Activated CD4-positive, alpha-beta T cell treated with anti-CD3 and anti-CD28 coated beads, Interleukin-2, amount 50 U/mL, for 48 hours (primary cell): ENCODE measurements at regions not wholly inside any gene's neighbourhood (a gene's known extent, or its start where the extent isn't known, plus 50 kb on each side); places are given as distances from the start of the nearest gene placed in this dataset.
"Not testable (repeated sequence)": the region's sequence is repeated elsewhere in the genome, so short reads cannot be mapped to it uniquely, and the experiment has no call there.

Experiments
- DNase-seq, 2 experiments: peaks; one replicate each; pipeline ENCODE4 v3.0.0-alpha.2; 2020

- no peak for DNase-seq
Observed at GRCh38 chr6:140398076-140398475, 1023.6 kb upstream of the CITED2 start.

DNA sequence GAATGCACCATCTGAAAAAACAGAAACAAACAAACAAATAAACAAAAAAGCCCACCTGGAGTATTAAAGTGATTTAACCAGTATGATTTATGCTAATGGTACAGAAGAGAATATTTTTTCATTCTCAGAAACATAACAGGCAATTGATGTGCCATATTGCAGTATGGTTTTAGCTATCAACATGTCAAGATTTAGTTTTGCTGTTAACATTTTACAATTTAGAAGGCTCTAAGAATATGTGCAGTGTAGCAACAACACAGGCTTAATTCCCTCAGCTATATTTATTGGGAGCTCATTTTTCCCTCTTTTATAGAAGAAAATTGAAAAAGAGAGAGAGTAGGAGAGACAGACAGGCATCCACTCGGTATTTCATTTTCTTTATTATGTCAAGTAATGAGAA lies 1022.7 kb upstream of the CITED2 start:
- DNase-seq = no peak

DNA sequence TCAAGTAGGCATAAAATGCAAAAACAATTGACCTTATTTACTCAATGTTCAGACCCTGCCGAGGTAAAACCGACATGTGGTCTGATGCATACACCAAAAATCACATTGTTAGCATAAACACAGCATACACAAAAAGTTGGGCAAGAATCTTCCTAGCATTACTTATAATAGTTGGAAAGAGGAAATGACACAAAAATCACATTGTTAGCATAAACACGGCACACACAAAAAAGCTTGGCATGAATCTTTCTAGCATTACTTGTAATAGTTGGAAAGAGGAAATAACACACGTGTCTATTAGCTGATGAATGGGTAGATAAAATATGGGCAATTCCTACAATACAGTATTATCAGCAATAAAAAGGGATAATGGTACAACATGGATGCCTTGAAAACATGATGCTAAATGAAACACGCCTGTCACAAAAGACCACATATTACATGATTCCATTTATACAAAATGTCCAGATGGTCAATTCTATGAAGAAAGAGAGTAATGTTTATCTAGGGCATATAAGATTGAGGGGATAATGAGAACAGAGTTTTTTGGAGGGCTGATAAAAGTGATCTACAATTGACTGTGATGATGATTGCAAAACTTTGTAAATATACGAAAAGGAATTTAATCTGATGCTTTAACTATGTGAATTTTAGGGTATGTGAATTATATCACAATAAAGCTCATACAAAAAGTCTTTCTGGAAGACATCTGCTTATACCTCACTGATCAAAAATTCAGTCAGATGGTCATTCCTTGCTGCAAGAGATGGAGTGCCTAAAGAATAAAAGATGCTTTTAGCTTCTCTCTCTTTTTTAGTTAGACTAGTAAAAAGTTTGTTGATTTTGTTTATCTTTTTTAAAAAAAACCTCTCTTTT lies 1019.5 kb upstream of the CITED2 start:
- DNase-seq = no peak

DNA sequence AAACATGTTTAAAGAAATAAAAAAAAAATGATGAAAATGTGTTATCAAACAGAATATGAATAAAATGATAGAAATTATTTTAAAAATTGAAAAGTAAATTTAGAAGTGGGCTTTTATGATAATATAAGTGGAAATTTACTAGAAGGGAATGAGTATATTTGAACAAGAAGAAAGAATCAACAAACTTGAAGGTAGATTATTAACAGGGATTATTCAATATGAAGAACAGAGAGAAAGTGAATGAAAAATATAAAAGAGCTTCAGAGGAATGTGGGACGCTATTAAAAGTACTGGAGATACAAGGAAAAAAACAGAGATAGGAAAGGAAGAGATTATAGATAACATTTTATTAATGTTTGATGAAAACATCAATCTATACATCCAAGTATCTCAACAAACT lies 1014.4 kb upstream of the CITED2 start:
- DNase-seq = no peak

- DNase-seq = no peak
Observed at GRCh38 chr6:140388192-140388802, 1013.8 kb upstream of the CITED2 start.

DNA sequence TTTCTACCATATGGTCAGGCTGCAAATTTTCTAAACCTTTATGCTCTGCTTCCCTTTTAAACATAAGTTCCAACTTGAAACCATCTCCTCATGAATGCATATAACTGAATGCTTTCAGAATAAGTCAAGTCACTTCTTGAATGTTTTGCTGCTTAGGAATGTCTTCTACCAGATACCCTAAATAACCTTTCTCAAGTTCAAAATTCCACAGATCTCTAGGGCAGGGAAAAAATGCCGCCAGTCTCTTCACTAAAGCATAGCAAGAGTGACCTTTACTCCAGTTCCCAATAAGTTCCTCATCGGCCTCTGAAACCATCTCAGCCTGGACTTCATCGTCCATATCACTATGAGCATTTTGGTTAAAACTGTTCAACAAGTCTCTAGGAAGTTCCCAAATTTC lies 1011.2 kb upstream of the CITED2 start:
- DNase-seq = no peak

- DNase-seq = no peak
Observed at GRCh38 chr6:140382355-140382754, 1007.9 kb upstream of the CITED2 start.

- no peak for DNase-seq
Observed at GRCh38 chr6:140380427-140381218, 1006.2 kb upstream of the CITED2 start.

DNA sequence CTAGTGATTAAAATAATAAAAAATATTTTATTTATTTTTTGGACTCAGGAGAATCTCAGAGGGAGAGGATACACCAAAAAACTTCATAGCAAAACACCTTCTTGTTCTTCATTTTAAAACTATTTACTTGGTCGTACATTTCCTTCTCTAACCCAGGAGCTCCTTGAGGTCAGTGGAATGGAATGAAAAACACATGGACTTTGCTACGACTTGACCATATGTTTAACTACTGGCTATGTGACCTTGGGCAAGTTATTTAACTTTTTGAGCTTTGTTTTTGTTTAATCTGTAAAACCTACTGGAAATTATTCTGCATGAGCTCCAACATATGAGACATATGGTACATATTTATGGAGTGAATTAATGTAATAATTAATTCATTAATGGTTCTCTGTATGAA lies 1005.5 kb upstream of the CITED2 start:
- no peak for DNase-seq

DNA sequence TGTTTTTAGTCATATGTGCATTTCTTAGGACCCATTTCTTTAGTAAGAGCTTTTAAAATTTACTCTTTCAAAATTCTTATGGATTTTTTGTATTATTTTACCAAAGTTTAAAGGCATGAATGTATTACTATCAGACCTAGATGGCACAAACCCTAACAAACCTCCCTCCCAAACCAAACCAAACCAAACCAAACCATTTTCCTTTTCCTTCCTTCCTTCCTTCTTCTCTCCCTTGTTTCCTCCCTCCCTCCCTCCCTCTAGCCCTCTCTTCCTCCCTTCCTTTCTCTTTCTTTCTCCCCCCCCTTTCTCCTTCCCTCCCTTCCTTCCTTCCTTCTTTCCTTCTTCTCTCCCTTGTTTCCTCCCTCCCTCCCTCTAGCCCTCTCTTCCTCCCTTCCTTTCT lies 1001.8 kb upstream of the CITED2 start:
- no peak for DNase-seq

DNA sequence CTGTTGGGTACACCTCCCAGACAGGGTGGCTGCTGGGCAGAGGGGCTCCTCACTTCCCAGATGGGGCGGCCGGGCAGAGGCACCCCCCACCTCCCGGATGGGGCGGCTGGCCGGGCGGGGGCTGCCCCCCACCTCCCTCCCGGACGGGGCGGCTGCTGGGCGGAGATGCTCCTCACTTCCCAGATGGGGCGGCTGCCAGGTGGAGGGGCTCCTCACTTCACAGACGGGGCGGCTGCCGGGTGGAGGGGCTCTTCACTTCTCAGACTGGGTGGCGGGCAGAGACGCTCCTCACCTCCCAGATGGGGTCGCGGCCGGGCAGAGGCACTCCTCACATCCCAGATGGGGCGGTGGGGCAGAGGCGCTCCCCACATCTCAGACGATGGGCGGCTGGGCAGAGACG lies 999.3 kb upstream of the CITED2 start:
- DNase-seq = not testable (repeated sequence)

GRCh38 chr6:140372064-140372463 lies 997.6 kb upstream of the CITED2 start:
- DNase-seq = no peak

- DNase-seq = no peak
Observed at GRCh38 chr6:140370976-140371870, 996.8 kb upstream of the CITED2 start.

GRCh38 chr6:140370441-140370840 lies 996.0 kb upstream of the CITED2 start:
- DNase-seq = no peak

DNA sequence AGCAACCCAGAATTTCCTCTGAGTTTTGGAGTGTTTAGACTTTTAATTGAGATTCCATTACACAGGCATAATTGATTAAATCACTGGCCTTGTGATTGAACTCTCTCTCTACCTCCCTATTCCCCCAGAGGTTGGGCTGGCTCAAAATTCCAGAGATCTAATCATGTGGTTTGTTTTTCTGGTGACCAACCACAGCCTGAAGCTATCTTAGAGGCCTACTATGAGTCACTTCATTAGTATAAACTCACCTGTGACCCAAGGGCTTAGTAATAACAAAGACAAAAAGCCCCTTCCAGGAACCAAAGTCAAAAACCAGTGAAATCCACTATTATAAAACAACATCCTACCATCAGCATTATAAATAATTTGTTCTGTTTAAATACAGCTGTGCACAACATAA lies 992.5 kb upstream of the CITED2 start:
- no peak for DNase-seq

GRCh38 chr6:140364916-140365315 lies 990.5 kb upstream of the CITED2 start:
- no peak for DNase-seq

DNA sequence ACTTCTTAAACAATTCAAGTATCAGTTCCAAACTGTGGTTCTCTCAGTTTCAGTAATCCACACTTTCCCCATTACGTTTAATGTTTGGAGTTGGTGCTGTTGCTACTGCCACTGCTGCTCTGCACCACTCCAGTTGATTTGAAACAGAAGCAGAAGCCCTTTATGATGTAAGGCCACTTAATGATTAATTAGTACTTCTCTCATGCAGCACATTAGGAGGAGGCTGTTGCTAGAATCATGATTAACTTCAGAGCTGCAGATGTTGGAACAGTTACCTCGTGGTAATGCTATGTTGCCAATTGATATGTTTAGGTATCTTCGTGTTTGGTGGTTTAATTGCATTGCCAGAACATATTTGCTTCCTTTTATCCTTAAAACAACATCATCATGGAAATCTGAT lies 986.2 kb upstream of the CITED2 start:
- no peak for DNase-seq

GRCh38 chr6:140355476-140355875 lies 981.0 kb upstream of the CITED2 start:
- no peak for DNase-seq

DNA sequence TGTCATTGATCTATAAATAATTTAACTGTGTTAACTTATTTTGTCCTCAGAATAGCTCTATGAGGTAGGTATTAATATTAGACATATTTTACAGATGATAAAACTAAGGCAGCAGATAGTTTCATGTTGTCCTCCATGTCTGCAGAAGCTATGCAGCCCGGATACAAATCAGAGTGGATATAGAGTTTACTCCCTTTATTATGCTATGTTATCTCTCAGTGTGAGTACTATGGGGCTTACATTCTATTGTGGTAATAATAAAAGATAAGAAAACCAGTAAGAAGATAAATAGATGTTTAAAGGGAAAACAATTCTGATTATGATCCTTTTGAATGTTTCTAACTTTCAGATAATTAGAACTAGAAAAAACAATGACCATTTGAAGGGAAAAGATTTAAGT lies 979.8 kb upstream of the CITED2 start:
- DNase-seq = no peak

DNA sequence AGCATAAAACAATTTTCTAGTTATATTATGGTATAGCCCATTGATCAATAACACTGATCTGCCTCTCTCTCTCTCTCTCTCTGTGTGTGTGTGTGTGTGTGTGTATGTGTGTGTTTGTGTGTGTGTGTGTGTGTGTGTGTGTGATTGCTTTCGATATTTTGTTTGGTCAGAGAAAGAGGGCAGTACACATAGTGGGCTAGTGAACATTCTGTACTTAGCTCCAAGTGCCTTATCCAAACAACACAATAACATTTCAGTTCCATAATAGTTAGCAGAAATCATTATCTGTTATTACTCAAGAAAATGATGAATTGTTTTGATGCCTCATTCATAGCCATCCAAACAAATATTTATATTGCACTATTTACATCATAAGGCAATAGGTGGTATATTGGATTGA lies 979.1 kb upstream of the CITED2 start:
- no peak for DNase-seq

- DNase-seq = no peak
Observed at GRCh38 chr6:140346428-140346827, 972.0 kb upstream of the CITED2 start.

DNA sequence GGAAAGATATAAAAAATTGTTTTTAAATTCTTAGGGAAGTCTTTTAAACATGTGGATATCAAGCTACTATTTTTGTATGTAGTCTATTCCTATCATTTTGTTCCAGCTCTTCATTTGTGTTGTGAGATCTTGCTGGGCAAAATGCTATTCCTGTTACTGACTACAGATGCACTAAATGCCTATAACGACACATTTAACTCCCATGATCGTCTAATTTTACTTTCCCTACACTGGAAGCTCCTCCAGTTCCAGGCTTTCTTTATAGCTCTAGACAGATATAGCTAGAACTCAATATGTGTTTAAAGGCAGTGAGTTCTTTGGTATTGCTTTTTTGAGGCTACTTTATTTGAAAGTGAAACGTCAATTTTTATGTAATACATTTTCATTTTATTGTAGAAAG lies 971.5 kb upstream of the CITED2 start:
- DNase-seq = no peak
